ENCODE measurements at regions not wholly inside any gene's neighbourhood (a gene's known extent, or its start where the extent isn't known, plus 50 kb on each side); places are given as distances from the start of the nearest gene placed in this dataset.

DNA sequence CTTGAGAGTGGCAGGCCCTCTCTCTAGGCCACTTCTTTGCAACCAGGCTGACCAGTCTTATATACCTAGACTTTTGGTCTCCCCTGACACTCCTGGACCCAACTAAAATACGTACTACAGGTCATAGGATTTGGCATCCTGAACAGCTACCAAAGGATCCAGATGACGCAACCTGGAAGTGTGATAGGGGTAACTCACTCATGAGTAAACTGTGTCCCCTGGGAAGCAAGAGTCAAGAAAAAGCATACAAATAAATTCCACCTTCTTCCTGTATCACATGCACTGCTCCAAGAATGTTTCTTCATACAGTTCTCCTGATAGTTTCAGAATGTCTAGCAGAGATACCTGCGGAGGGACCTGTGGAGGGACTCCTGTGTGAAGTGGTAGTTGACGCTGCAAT, 172.3 kb downstream of the MDFIC start:
- TF ChIP-seq CTCF (conservative IDR thresholded peaks at IDR 0.05; ENCODE audit: low read length) = no peak
- no peak for TF ChIP-seq EZH2phosphoT487 (IDR thresholded peaks at IDR 0.05; ENCODE audit: borderline replicate concordance, low read depth, low read length)
